B cell (primary cell): ENCODE measurements at regions not wholly inside any gene's neighbourhood (a gene's known extent, or its start where the extent isn't known, plus 50 kb on each side); places are given as distances from the start of the nearest gene placed in this dataset.

Experiments
- EZH2 ChIP-seq: IDR thresholded peaks from 2 replicates; pipeline ENCODE4 v1.6.1; 2012; ENCODE audit warnings: borderline replicate concordance, low read depth, mild to moderate bottlenecking, moderate library complexity, low read length; ENCODE audit not compliant: insufficient read depth, poor library complexity, severe bottlenecking
- TF ChIP-seq, protein P1 (sequence below): fragments of 200-600 bp; IDR thresholded peaks from one replicate; pipeline ENCODE4 v1.8.0; 2022; ENCODE audit warnings: antibody characterized with exemption, mild to moderate bottlenecking

DNA sequence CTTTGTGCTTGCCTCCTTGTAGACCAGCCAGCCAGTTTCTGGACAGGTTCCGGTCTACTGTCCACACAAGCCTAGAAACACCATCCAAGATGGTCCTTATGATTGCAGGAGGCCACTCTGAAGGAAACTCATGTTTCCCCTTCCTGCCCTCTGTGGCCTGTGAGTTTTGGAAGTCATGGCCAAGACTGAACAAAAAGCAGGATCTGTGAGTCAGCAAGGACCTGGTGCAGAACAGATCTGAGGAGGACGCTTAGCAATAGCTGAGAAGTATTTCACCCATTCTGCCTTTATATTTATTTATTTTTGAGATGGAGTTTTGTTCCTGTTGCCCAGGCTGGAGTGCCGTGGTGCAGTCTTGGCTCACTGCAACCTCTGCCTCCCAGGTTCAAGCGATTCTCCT, 134.6 kb upstream of the EEF1E1 start:
- TF ChIP-seq EZH2, result no peak
- TF ChIP-seq, protein P1, sequence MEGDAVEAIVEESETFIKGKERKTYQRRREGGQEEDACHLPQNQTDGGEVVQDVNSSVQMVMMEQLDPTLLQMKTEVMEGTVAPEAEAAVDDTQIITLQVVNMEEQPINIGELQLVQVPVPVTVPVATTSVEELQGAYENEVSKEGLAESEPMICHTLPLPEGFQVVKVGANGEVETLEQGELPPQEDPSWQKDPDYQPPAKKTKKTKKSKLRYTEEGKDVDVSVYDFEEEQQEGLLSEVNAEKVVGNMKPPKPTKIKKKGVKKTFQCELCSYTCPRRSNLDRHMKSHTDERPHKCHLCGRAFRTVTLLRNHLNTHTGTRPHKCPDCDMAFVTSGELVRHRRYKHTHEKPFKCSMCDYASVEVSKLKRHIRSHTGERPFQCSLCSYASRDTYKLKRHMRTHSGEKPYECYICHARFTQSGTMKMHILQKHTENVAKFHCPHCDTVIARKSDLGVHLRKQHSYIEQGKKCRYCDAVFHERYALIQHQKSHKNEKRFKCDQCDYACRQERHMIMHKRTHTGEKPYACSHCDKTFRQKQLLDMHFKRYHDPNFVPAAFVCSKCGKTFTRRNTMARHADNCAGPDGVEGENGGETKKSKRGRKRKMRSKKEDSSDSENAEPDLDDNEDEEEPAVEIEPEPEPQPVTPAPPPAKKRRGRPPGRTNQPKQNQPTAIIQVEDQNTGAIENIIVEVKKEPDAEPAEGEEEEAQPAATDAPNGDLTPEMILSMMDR, result no peak
